Nucleus accumbens (tissue), 56 donors: ENCODE measurements at regions not wholly inside any gene's neighbourhood (a gene's known extent, or its start where the extent isn't known, plus 50 kb on each side); places are given as distances from the start of the nearest gene placed in this dataset.

Experiments used
- DNase-seq, 56 donors: peaks; one replicate each; lab custom pipeline; 2025; lab: John Stamatoyannopoulos, UW

DNA sequence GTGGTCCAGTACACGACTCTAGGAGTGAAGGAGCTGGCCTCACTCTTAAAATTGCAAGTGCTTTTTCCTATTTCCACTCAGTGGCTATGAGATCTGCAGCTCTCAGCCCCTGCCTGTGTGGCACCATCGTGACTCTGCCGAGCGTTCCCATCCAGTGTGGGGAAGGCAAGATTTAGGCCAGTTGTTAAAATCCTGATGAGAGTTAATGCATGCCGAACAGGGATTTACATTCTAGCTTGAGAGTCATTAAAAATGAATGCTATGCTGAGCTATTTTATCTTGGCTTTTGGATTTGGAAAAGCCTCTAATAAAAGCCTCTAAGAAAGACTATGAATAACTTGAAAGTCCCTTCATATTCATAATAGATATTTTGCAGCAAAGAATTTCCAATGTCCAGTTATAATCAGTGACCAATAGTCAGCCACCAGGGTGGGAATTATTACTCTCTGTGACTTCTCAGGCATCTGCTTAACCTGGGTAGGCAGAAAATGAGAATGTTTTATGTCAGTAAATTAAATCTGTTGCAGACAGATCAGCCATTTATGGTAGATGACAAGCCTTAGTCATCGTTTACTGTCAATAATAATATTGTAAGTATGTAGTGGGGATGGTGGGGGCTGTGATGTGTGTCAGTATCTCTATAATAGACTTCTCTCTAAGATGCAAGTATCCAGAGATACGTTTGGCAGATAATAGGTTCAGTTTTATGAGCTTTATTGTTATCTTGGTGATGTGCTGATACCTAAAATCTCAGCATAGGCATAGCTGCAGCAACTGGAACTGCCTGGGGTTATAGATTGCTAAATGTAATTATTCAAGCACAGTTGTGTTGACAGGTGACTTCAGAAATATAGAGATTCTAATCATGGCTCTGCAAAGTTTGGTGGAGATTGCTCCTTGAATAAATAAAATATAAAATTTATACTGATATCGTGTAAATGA is 207.8 kb downstream of the SOCS6 start:
- DNase-seq, result no peak

GRCh38 chr18:70494524-70494923 is 205.7 kb downstream of the SOCS6 start:
- DNase-seq, result no peak

DNA sequence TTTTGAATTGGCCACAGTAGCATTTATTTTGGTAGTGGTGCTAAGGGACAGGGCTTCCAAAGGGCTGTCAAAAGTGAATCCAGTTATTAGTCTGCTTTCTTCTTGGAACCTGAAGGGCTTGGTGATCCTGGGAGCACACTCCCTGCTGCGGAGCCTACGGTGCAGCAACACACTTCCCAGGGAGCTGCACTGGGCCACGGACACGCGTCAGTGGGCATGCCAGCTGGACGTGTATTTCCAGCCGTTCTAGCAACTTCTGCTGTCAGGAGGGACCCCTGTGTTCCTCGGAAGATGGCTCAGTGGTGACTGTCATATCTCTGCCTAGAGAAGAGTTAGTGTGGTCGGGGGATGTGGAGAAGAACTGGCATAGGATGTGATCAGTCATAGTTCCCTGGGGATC is 204.6 kb downstream of the SOCS6 start:
- no peak for DNase-seq

GRCh38 chr18:70491734-70492348 is 203.0 kb downstream of the SOCS6 start:
- DNase-seq, result peak in 46 of 56 donors; percentile 10 to 85 (median 37)

DNA sequence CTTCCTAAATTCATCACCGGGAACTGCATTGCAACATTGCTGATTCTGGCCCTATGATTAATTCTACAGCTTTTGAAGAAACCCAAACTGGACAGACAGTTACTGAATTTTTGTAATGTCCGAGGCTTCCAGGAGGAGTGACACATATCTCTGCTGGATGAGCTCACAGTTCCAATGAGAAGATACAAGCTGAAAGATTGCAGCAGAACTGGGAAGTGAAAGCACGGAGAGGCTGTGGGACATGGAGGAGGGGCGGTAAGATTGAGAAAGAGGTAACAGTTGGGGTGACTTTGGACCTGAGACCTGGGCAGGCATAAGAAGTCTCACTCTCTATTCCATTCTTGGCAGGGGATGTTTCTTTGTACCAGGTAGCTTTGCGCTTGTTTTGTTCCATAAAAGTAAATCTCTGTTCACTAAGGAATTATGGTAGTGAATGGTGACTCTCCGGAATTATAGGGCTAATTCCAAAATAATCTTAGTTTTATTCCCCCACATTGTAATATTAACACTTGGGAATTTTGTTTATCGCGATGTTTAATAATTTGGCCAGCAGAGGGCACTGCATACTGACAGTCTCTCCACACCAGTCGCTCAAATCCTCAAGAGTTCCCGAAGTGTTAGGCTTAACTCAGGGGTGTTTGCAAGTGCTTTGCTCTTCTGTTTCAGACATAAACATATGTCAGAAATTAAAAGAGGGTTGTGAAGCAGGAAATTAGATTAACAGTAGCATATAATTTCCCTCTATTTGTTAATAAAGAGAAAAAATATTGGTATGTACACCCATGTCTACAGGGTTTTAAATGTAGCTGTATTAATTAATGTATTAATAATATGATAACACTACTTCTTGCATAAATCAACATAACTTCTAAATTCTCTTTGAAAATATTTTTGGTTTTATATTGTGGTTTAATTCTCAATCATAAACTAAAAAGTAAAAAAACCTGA is 201.4 kb downstream of the SOCS6 start:
- DNase-seq, result peak in 29 of 56 donors; percentile 3 to 78 (median 19)

DNA sequence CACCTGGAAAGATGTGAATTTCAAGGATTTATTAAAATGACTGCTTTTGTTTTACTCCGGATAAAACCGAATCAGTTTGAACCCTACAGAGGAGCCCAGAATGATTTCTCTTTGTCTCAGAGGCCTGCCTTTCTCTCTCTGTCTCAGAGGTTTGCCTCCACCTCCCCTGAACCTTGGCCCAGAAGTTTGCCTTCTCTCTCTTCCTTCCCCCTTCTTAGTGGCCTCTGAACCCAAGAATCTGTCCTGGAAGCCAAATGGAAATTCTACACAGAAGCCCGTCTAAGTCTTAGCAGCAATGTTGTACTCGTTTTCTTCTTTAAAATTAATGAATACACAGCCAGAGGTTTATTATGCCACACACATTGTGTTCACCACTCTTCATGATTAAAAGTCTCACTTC is 200.7 kb downstream of the SOCS6 start:
- no peak for DNase-seq

DNA sequence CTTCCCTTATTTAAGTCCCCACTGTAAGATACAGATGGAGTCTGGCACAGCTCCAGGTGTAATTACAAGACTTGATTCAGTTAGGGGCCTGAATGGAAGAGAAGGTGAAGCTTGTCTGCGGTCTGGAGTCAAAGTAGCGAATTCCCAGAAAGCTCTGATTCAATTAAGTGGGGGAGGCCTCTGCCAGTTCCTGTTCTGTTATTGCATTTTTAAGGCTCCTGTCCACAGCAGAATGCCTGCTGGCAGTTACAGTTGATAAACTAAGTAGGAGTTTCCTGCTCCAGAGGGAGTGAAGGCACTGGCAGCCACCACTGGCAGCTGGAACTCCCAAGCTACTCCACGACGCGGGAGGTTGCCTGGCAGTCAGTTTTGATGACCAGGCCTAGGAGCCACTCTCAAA is 181.1 kb downstream of the SOCS6 start:
- peak in 35 of 56 donors; percentile 2 to 62 (median 27) for DNase-seq

GRCh38 chr18:70468861-70469547 is 180.2 kb downstream of the SOCS6 start:
- peak in 38 of 56 donors; percentile 8 to 67 (median 38) for DNase-seq

GRCh38 chr18:70464343-70465114 is 175.7 kb downstream of the SOCS6 start:
- DNase-seq, result peak in 55 of 56 donors; percentile 13 to 87 (median 63)

GRCh38 chr18:70463085-70463484 is 174.2 kb downstream of the SOCS6 start:
- DNase-seq, result peak in 1 of 56 donors; percentile 11

GRCh38 chr18:70462078-70462439 is 173.2 kb downstream of the SOCS6 start:
- no peak for DNase-seq

DNA sequence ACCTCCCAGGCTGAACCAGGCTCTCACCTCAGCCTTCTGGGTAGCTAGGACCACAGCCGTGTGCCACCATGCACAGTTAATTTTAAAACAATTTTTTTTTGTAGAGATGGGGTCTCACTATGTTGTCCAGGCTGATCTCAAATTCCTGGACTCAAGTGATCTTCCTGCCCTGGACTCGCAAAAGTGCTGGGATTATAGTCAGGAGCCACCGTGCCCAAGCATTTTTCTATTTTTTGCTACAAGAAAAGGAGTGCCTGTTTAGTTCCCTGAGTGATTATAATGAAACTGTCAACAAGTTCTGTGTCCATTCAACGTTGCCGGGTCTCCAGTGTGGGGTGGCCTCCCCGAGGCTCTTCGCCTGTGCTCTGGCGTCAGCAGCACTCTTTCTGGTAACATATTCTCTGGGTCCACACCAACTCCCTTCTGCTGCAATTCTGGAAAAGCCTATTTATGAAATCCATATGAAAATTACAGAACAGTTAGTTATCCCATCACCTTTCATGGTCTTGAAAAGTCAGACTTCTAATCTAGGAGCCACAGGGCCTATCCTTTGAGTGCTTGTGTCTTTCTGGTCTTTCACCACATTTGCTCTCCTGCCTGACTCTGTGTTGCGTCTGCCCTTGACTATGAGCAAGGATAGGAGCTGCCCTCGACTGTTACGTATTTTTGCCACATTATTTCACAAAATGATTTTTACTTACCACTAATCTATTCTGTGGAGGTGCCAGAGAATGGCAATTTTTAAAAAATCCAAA is 172.7 kb downstream of the SOCS6 start:
- no peak for DNase-seq

- peak in 5 of 56 donors; percentile 2 to 25 (median 17) for DNase-seq
Measured at GRCh38 chr18:70459731-70460130, 170.9 kb downstream of the SOCS6 start.

GRCh38 chr18:70459251-70459650 is 170.4 kb downstream of the SOCS6 start:
- no peak for DNase-seq

- DNase-seq, result no peak
Measured at GRCh38 chr18:70457788-70458187, 168.9 kb downstream of the SOCS6 start.

- DNase-seq, result no peak
Measured at GRCh38 chr18:70457223-70457622, 168.4 kb downstream of the SOCS6 start.

DNA sequence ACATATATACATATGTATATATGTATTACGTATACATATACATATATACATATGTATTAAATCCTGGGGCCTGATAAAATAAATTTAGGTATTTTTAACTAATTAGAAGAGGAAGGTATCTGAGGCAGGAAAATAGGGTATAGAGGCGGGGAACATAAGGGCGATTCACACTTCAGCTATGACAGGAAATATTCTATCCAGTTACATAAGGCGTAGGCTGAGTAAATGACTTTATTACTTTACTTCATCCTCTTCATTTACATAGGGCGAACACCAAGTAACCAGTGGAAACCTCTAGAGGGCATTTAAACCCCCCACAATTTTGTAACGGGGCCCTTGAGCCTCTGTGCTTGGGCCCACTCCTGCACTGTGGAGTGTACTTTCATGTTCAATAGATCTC is 167.5 kb downstream of the SOCS6 start:
- DNase-seq, result no peak

DNA sequence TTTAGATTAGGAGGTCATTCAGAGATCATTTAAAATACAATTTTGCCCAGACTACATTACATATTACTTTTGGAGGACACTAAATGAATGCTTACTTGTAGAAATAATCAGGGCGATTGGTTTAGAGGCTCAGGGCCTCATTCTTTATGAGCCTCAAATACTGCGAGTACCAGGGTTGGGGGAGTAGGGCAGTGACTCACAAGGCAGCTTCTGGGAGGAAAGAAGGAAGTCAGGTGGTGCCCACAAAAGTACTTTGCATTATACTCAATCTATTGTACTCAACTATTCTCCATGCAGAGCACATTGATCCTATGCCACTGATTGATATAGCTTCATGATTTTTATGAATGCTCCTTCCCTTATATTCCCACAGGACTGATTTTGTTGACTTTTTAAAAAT is 166.9 kb downstream of the SOCS6 start:
- DNase-seq, result no peak
